Neural progenitor cell (in vitro differentiated cells): ENCODE measurements at regions not wholly inside any gene's neighbourhood (a gene's known extent, or its start where the extent isn't known, plus 50 kb on each side); places are given as distances from the start of the nearest gene placed in this dataset.
"Not testable (repeated sequence)": the region's sequence is repeated elsewhere in the genome, so short reads cannot be mapped to it uniquely, and the experiment has no call there.

Experiments
- EZH2phosphoT487 ChIP-seq: fragments of 200-600 bp; sonication (generic); IDR thresholded peaks from 2 replicates; pipeline ENCODE4 v1.6.1; 2017; ENCODE audit warnings: antibody characterized with exemption
- TF ChIP-seq, protein P1 (sequence below): fragments of 200-600 bp; sonication (generic); IDR thresholded peaks from 2 replicates; pipeline ENCODE4 v1.5.1; 2017; ENCODE audit warnings: antibody characterized with exemption, mild to moderate bottlenecking

DNA sequence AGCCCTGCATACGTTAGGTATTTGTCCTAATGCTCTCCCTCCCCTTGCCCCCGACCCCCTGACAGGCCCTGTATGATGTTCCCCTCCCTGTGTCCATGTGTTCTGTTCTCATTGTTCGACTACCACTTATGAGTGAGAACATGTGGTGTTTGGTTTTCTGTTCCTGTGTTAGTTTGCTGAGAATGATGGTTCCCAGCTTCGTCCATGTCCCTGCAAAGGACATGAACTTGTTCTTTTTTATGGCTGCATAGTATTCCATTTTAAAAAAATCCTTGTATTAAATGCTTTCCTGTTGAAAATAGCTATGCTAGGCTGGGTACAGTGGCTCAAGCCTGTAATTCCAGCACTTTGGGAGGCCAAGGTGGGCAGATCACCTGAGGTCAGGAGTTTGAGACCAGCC lies 232.2 kb downstream of the RPLP1 start:
- TF ChIP-seq, protein P1, sequence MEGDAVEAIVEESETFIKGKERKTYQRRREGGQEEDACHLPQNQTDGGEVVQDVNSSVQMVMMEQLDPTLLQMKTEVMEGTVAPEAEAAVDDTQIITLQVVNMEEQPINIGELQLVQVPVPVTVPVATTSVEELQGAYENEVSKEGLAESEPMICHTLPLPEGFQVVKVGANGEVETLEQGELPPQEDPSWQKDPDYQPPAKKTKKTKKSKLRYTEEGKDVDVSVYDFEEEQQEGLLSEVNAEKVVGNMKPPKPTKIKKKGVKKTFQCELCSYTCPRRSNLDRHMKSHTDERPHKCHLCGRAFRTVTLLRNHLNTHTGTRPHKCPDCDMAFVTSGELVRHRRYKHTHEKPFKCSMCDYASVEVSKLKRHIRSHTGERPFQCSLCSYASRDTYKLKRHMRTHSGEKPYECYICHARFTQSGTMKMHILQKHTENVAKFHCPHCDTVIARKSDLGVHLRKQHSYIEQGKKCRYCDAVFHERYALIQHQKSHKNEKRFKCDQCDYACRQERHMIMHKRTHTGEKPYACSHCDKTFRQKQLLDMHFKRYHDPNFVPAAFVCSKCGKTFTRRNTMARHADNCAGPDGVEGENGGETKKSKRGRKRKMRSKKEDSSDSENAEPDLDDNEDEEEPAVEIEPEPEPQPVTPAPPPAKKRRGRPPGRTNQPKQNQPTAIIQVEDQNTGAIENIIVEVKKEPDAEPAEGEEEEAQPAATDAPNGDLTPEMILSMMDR: not testable (repeated sequence)
- TF ChIP-seq EZH2phosphoT487: not testable (repeated sequence)
